K562 (cell line): ENCODE measurements at regions not wholly inside any gene's neighbourhood (a gene's known extent, or its start where the extent isn't known, plus 50 kb on each side); places are given as distances from the start of the nearest gene placed in this dataset.

Source experiments
- EZH2 ChIP-seq: IDR thresholded peaks from 2 replicates; pipeline ENCODE4 v1.6.1; 2012; ENCODE audit warnings: low read depth, mild to moderate bottlenecking, inconsistent platforms, low read length, borderline replicate concordance
- HOXB6 ChIP-seq: fragments of 250-450 bp; sonication (Bioruptor Pico); IDR thresholded peaks from 2 replicates; pipeline ENCODE4 v1.5.1; 2022; ENCODE audit warnings: mild to moderate bottlenecking, borderline replicate concordance
- POLR2A ChIP-seq: fragments of 450-650 bp; conservative IDR thresholded peaks from 2 replicates; pipeline ENCODE4 v1.6.1; 2016
- RBM15 ChIP-seq: fragments of 200-400 bp; formaldehyde crosslinking; IDR thresholded peaks from 2 replicates; pipeline ENCODE4 v1.6.1; 2018; ENCODE audit warnings: mild to moderate bottlenecking, low read length, moderate library complexity; ENCODE audit not compliant: insufficient read depth
- RFX5 ChIP-seq: IDR thresholded peaks from 2 replicates; pipeline ENCODE4 v1.6.1; 2011; ENCODE audit warnings: low read depth, mild to moderate bottlenecking, improper control_type of control experiment, low read length
- SETDB1 ChIP-seq: IDR thresholded peaks from one replicate; pipeline ENCODE4 v1.6.1; 2012; ENCODE audit warnings: low read length, control low read depth, inconsistent platforms
- ZFX ChIP-seq: sonication (generic); formaldehyde crosslinking; IDR thresholded peaks from 2 replicates; pipeline ENCODE4 v1.8.0; 2022; ENCODE audit warnings: mild to moderate bottlenecking, missing genetic modification reagents, moderate library complexity
- TF ChIP-seq, protein P1 (sequence below): sonication (generic); formaldehyde crosslinking; IDR thresholded peaks from 2 replicates; pipeline ENCODE4 v1.9.0; 2022; ENCODE audit warnings: mild to moderate bottlenecking, missing genetic modification reagents
- TF ChIP-seq, protein P2 (sequence below): fragments of 450-650 bp; IDR thresholded peaks from 2 replicates; pipeline ENCODE4 v1.6.1; 2017; ENCODE audit warnings: mild to moderate bottlenecking, moderate library complexity

DNA sequence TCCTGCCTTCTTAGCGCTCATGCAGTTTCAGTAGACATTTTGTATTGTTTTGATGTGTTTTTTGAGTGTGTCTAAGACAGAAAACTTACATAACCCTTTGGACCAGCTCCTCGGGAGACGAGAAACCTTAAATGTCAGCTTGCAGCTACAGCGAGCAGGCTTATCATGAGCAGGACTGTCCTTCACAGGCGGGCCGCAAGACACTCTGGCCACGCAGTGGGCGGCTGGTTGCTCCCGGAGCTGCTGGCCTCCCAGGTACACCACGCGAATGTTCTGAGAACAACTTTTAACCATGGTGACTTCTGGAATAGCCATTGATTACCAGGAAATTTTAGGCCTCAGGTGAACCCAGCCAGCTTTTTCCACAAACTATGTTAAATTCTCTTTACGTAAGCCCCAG lies 164.1 kb upstream of the DIO3 start:
- TF ChIP-seq ZFX (no peak), RBM15 (no peak), HOXB6 (CRISPR knock-in tag) (no peak), RFX5 (no peak), SETDB1 (no peak), EZH2 (no peak), POLR2A (no peak)
- TF ChIP-seq, protein P1, sequence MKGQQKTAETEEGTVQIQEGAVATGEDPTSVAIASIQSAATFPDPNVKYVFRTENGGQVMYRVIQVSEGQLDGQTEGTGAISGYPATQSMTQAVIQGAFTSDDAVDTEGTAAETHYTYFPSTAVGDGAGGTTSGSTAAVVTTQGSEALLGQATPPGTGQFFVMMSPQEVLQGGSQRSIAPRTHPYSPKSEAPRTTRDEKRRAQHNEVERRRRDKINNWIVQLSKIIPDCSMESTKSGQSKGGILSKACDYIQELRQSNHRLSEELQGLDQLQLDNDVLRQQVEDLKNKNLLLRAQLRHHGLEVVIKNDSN (CRISPR knock-in tag): no peak
- TF ChIP-seq, protein P2, sequence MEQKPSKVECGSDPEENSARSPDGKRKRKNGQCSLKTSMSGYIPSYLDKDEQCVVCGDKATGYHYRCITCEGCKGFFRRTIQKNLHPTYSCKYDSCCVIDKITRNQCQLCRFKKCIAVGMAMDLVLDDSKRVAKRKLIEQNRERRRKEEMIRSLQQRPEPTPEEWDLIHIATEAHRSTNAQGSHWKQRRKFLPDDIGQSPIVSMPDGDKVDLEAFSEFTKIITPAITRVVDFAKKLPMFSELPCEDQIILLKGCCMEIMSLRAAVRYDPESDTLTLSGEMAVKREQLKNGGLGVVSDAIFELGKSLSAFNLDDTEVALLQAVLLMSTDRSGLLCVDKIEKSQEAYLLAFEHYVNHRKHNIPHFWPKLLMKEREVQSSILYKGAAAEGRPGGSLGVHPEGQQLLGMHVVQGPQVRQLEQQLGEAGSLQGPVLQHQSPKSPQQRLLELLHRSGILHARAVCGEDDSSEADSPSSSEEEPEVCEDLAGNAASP: no peak
